ENCODE measurements at regions not wholly inside any gene's neighbourhood (a gene's known extent, or its start where the extent isn't known, plus 50 kb on each side); places are given as distances from the start of the nearest gene placed in this dataset.
A peak's percentile ranks its signal among the peaks of the same experiment; 100 is the strongest.

- TF ChIP-seq EZH2 (IDR thresholded peaks at IDR 0.05; ENCODE audit: borderline replicate concordance, low read depth, low read length, poor library complexity, severe bottlenecking) = no peak
- TF ChIP-seq CTCF (conservative IDR thresholded peaks at IDR 0.05; ENCODE audit: low read depth, low read length) = no peak
- DNase-seq (ENCODE audit: low spot score) = no peak
- Histone ChIP-seq H3K4me3 (ENCODE audit: low read depth, low read length, poor library complexity, severe bottlenecking) (no peak overlapping the region), H3K4me1 (ENCODE audit: insufficient read depth, low read length, poor library complexity, severe bottlenecking) (peaks cover 6% of the 10 kb centered on the region), H3K27ac (ENCODE audit: low read depth, low read length, poor library complexity, severe bottlenecking) (no peak overlapping the region), H3K9me3 (ENCODE audit: low read depth, low read length, poor library complexity, severe bottlenecking) (no peaks in the 10 kb centered on the region), H3K27me3 (replicated peaks; ENCODE audit: insufficient read depth, low read depth, low read length, poor library complexity) (no peaks in the 10 kb centered on the region), H3K36me3 (ENCODE audit: insufficient read depth, low read length, poor library complexity, severe bottlenecking) (no peaks in the 10 kb centered on the region)
- CTCF ChIA-PET = no interaction called here
- BruUV-seq (replicated peaks) = no TSS peak
- intact Hi-C loops (cut with micrococcal nuclease; ENCODE audit: unreplicated experiment) = no loop called here
- POLR2A ChIA-PET (ENCODE audit: low non-redundant PET) = no interaction called here
Observed at GRCh38 chr18:71598374-71598773, 945.8 kb downstream of the CBLN2 start.

- BruUV-seq (replicated peaks) = no TSS peak
- ChIA-PET POLR2A (ENCODE audit: low non-redundant PET) (no interaction called here), CTCF (no interaction called here)
- no peak overlapping the region for H3K27ac ChIP-seq (ENCODE audit: low read depth, low read length, poor library complexity, severe bottlenecking)
- no peak for DNase-seq (ENCODE audit: low spot score)
- intact Hi-C loops (cut with micrococcal nuclease; ENCODE audit: unreplicated experiment) = no loop called here
- H3K4me3 ChIP-seq (ENCODE audit: low read depth, low read length, poor library complexity, severe bottlenecking) = no peak overlapping the region
- H3K4me1 ChIP-seq (ENCODE audit: insufficient read depth, low read length, poor library complexity, severe bottlenecking) = peaks cover 6% of the 10 kb centered on the region
- no peaks in the 10 kb centered on the region for H3K9me3 ChIP-seq (ENCODE audit: low read depth, low read length, poor library complexity, severe bottlenecking)
- TF ChIP-seq EZH2 (IDR thresholded peaks at IDR 0.05; ENCODE audit: borderline replicate concordance, low read depth, low read length, poor library complexity, severe bottlenecking) (no peak), CTCF (conservative IDR thresholded peaks at IDR 0.05; ENCODE audit: low read depth, low read length) (no peak)
- H3K27me3 ChIP-seq (replicated peaks; ENCODE audit: insufficient read depth, low read depth, low read length, poor library complexity) = no peaks in the 10 kb centered on the region
- no peaks in the 10 kb centered on the region for H3K36me3 ChIP-seq (ENCODE audit: insufficient read depth, low read length, poor library complexity, severe bottlenecking)
Observed at GRCh38 chr18:71597219-71597618, 946.9 kb downstream of the CBLN2 start.

GRCh38 chr18:71583252-71583651 is 960.9 kb downstream of the CBLN2 start:
- intact Hi-C loops (cut with micrococcal nuclease; ENCODE audit: unreplicated experiment) = no loop called here
- TF ChIP-seq EZH2 (IDR thresholded peaks at IDR 0.05; ENCODE audit: borderline replicate concordance, low read depth, low read length, poor library complexity, severe bottlenecking) (no peak), CTCF (conservative IDR thresholded peaks at IDR 0.05; ENCODE audit: low read depth, low read length) (no peak)
- Histone ChIP-seq H3K9me3 (ENCODE audit: low read depth, low read length, poor library complexity, severe bottlenecking) (no peaks in the 10 kb centered on the region), H3K36me3 (ENCODE audit: insufficient read depth, low read length, poor library complexity, severe bottlenecking) (no peaks in the 10 kb centered on the region), H3K27me3 (replicated peaks; ENCODE audit: insufficient read depth, low read depth, low read length, poor library complexity) (no peaks in the 10 kb centered on the region), H3K4me1 (ENCODE audit: insufficient read depth, low read length, poor library complexity, severe bottlenecking) (peaks cover 6% of the 10 kb centered on the region), H3K4me3 (ENCODE audit: low read depth, low read length, poor library complexity, severe bottlenecking) (peak overlapping the region; percentile 28), H3K27ac (ENCODE audit: low read depth, low read length, poor library complexity, severe bottlenecking) (no peak overlapping the region)
- ChIA-PET POLR2A (ENCODE audit: low non-redundant PET) (no interaction called here), CTCF (no interaction called here)
- BruUV-seq (replicated peaks) = no TSS peak
- peak; percentile 52 for DNase-seq (ENCODE audit: low spot score)

Measured in A673 (cell line).